ENCODE measurements at regions not wholly inside any gene's neighbourhood (a gene's known extent, or its start where the extent isn't known, plus 50 kb on each side); places are given as distances from the start of the nearest gene placed in this dataset.

- Histone ChIP-seq H3K4me2 (no peak overlapping the region), H3K27ac (no peak overlapping the region), H3K4me3 (no peak overlapping the region), H3K4me1 (no peaks in the 10 kb centered on the region), H3K9me3 (peaks cover 8% of the 10 kb centered on the region; the same call in 2 of the 3 replicates)
- FAIRE-seq (no peak), DNase-seq (ENCODE audit: low read depth in 1 of 2, low spot score in 1 of 2) (no peak), ATAC-seq (no peak)
- 56% methylated on average over 3 of the region's 3 CpGs for WGBS (ENCODE audit: missing lambda C conversion rate)
- TF ChIP-seq JUN (IDR thresholded peaks at IDR 0.05) (no peak), USF2 (IDR thresholded peaks at IDR 0.05) (no peak), KDM1A (IDR thresholded peaks at IDR 0.05; ENCODE audit: low read depth) (no peak), SMC3 (IDR thresholded peaks at IDR 0.05) (no peak), POLR2AphosphoS2 (conservative IDR thresholded peaks at IDR 0.05; ENCODE audit: low read length) (no peak), PHF8 (IDR thresholded peaks at IDR 0.05; ENCODE audit: borderline replicate concordance, low read depth) (no peak), RAD21 (conservative IDR thresholded peaks at IDR 0.05 in 1 of 2, IDR thresholded peaks at IDR 0.05 in 1 of 2) (no peak), MAZ (IDR thresholded peaks at IDR 0.05; ENCODE audit: borderline replicate concordance, low read depth, low read length) (no peak)
- TF ChIP-seq, protein P1, sequence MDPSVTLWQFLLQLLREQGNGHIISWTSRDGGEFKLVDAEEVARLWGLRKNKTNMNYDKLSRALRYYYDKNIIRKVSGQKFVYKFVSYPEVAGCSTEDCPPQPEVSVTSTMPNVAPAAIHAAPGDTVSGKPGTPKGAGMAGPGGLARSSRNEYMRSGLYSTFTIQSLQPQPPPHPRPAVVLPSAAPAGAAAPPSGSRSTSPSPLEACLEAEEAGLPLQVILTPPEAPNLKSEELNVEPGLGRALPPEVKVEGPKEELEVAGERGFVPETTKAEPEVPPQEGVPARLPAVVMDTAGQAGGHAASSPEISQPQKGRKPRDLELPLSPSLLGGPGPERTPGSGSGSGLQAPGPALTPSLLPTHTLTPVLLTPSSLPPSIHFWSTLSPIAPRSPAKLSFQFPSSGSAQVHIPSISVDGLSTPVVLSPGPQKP (IDR thresholded peaks at IDR 0.05; ENCODE audit: low read depth, low read length): no peak
- ChIA-PET POLR2A (no interaction called here), CTCF (no interaction called here)
Observed at GRCh38 chr2:45211636-45212035, 202.4 kb upstream of the SIX2 start.

- Histone ChIP-seq H3K9me3 (no peaks in the 10 kb centered on the region; the same call in 2 of the 3 replicates), H3K27ac (no peak overlapping the region), H3K4me1 (no peaks in the 10 kb centered on the region), H3K4me3 (no peak overlapping the region), H3K4me2 (no peak overlapping the region)
- ChIA-PET CTCF (no interaction called here), POLR2A (no interaction called here)
- WGBS (ENCODE audit: missing lambda C conversion rate): 91% methylated on average over 9 of the region's 9 CpGs
- FAIRE-seq (no peak), ATAC-seq (no peak; a peak in 1 of 6 replicates), DNase-seq (ENCODE audit: low read depth in 1 of 2, low spot score in 1 of 2) (peak in 1 of 2 experiments; percentile 19)
- no peak for TF ChIP-seq FOSB (CRISPR knock-in tag; IDR thresholded peaks at IDR 0.05)
- no peak for TF ChIP-seq EHF (CRISPR knock-in tag; IDR thresholded peaks at IDR 0.05)
- TF ChIP-seq CEBPB (IDR thresholded peaks at IDR 0.05): no peak
- TF ChIP-seq, protein P1 (IDR thresholded peaks at IDR 0.05; ENCODE audit: low read depth, low read length): no peak
- no peak for TF ChIP-seq POLR2AphosphoS2 (conservative IDR thresholded peaks at IDR 0.05; ENCODE audit: low read length)
- no peak for TF ChIP-seq NR3C1 (IDR thresholded peaks at IDR 0.05)
- no peak for TF ChIP-seq TFCP2L1 (CRISPR knock-in tag; IDR thresholded peaks at IDR 0.05)
- no peak for TF ChIP-seq FOXS1 (CRISPR knock-in tag; IDR thresholded peaks at IDR 0.05)
Observed at GRCh38 chr2:45210462-45211195, 201.4 kb upstream of the SIX2 start.

DNA sequence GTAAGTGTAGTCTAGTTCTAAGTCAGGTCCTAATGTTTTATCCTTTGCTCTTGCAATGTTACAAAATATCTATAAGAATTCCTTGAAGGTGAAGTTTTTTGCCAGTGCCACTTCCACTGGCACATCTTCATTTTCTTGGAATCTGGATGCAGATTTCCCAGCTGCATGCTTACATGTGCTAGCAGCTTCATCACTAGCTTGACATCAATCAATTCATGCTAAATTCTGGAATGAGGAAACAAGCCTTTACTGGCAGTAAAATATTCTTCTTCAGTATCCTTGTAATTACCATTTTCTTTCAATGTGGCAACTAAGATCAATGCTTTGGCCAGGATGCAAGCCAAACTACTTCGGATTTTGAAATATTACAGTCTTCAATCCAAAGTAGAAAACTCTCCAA, 200.6 kb upstream of the SIX2 start:
- no peaks in the 10 kb centered on the region for H3K9me3 ChIP-seq
- DNase-seq (ENCODE audit: low read depth in 1 of 2, low spot score in 1 of 2): no peak
- H3K4me2 ChIP-seq: no peak overlapping the region
- POLR2A ChIA-PET: interaction anchor here (0.7 kb wide), 1 partner anchor 658 kb away, joined by 3 read pairs; no protein-coding TSS in a partner anchor
- FAIRE-seq: no peak
- H3K4me3 ChIP-seq: no peak overlapping the region
- WGBS (ENCODE audit: missing lambda C conversion rate): 61% methylated on average over 1 of the region's 1 CpG
- H3K27ac ChIP-seq: no peak overlapping the region
- no peaks in the 10 kb centered on the region for H3K4me1 ChIP-seq
- CTCF ChIA-PET: interaction anchor here (1.3 kb wide), 1 partner anchor 40 kb away, joined by 3 read pairs; no protein-coding TSS in a partner anchor
- ATAC-seq: no peak
- no peak for TF ChIP-seq REST (IDR thresholded peaks at IDR 0.05)
- no peak for TF ChIP-seq EP300 (IDR thresholded peaks at IDR 0.05)
- TF ChIP-seq EHMT2 (IDR thresholded peaks at IDR 0.05; ENCODE audit: low read depth): no peak
- no peak for TF ChIP-seq HMGXB4 (CRISPR knock-in tag; IDR thresholded peaks at IDR 0.05; ENCODE audit: borderline replicate concordance)
- no peak for TF ChIP-seq JUN (IDR thresholded peaks at IDR 0.05)
- TF ChIP-seq POLR2A (IDR thresholded peaks at IDR 0.05; ENCODE audit: low read length): no peak
- TF ChIP-seq PBX3 (IDR thresholded peaks at IDR 0.05): no peak
- no peak for TF ChIP-seq HOXB13 (CRISPR knock-in tag; IDR thresholded peaks at IDR 0.05; ENCODE audit: low read depth)
- no peak for TF ChIP-seq MYC (IDR thresholded peaks at IDR 0.05; ENCODE audit: borderline replicate concordance, low read length)

Data from A549 (cell line).